OCI-LY7 (cell line): ENCODE measurements at regions not wholly inside any gene's neighbourhood (a gene's known extent, or its start where the extent isn't known, plus 50 kb on each side); places are given as distances from the start of the nearest gene placed in this dataset.

Experiments used
- EZH2phosphoT487 ChIP-seq: fragments of 200-600 bp; sonication (generic); IDR thresholded peaks from 2 replicates; pipeline ENCODE4 v1.6.1; 2018; ENCODE audit warnings: low read depth, borderline replicate concordance, mild to moderate bottlenecking, mixed run types, antibody characterized with exemption, low read length, moderate library complexity, mixed read lengths
- TF ChIP-seq, protein P1 (sequence below): fragments of 200-600 bp; sonication (generic); conservative IDR thresholded peaks from 2 replicates; pipeline ENCODE4 v1.5.1; 2014; ENCODE audit warnings: mild to moderate bottlenecking, antibody characterized with exemption, low read length, moderate library complexity, mixed read lengths

DNA sequence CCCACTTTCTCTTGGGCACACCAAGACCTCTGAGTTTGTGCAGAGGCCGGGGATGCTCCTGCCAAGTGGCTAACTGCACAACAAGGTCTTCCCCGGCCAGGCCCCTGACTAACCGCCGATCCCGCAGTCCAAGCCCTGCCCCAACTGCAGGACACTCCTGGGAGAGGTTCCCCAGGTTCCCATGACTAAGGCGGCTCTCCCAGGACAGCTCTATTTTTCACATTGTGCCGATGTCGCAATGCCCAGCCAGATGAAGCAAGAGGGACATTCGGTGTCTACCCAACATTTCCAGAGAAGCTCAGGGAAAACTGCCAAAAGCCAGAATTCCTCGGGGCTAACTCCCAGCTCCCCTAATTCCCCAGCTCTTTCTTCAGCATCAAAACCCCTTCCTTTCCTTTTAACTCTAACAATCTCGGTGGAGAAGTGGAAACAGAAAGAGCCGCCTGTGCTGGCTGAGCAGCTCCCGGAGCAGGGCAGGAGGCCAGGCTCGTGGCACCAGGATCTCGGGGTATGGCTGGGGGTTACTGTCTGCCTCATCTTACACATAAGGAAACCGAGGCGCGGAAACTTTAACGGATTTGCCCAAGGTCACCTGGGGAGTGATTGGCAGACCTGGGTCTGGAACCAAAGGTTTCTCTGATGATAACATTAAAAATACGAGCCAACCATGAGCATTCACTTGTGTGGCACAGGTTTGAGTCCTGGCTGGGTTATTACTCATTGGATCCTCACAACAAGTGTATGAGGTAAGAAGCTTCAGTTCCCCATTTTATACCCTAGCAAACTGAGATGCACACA, 318.2 kb downstream of the BCL11B start:
- TF ChIP-seq, protein P1, sequence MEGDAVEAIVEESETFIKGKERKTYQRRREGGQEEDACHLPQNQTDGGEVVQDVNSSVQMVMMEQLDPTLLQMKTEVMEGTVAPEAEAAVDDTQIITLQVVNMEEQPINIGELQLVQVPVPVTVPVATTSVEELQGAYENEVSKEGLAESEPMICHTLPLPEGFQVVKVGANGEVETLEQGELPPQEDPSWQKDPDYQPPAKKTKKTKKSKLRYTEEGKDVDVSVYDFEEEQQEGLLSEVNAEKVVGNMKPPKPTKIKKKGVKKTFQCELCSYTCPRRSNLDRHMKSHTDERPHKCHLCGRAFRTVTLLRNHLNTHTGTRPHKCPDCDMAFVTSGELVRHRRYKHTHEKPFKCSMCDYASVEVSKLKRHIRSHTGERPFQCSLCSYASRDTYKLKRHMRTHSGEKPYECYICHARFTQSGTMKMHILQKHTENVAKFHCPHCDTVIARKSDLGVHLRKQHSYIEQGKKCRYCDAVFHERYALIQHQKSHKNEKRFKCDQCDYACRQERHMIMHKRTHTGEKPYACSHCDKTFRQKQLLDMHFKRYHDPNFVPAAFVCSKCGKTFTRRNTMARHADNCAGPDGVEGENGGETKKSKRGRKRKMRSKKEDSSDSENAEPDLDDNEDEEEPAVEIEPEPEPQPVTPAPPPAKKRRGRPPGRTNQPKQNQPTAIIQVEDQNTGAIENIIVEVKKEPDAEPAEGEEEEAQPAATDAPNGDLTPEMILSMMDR = no peak
- no peak for TF ChIP-seq EZH2phosphoT487
